ENCODE measurements at regions not wholly inside any gene's neighbourhood (a gene's known extent, or its start where the extent isn't known, plus 50 kb on each side); places are given as distances from the start of the nearest gene placed in this dataset.

GRCh38 chr3:53956586-53956985, 64.9 kb upstream of the SELENOK start:
- TF ChIP-seq, protein P1, sequence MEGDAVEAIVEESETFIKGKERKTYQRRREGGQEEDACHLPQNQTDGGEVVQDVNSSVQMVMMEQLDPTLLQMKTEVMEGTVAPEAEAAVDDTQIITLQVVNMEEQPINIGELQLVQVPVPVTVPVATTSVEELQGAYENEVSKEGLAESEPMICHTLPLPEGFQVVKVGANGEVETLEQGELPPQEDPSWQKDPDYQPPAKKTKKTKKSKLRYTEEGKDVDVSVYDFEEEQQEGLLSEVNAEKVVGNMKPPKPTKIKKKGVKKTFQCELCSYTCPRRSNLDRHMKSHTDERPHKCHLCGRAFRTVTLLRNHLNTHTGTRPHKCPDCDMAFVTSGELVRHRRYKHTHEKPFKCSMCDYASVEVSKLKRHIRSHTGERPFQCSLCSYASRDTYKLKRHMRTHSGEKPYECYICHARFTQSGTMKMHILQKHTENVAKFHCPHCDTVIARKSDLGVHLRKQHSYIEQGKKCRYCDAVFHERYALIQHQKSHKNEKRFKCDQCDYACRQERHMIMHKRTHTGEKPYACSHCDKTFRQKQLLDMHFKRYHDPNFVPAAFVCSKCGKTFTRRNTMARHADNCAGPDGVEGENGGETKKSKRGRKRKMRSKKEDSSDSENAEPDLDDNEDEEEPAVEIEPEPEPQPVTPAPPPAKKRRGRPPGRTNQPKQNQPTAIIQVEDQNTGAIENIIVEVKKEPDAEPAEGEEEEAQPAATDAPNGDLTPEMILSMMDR (IDR thresholded peaks at IDR 0.05; ENCODE audit: insufficient read depth, low read depth, low read length) = no peak
- no peak for TF ChIP-seq EZH2 (IDR thresholded peaks at IDR 0.05; ENCODE audit: insufficient read depth, low read length)

Data from astrocyte (in vitro differentiated cells and primary cell).